ENCODE measurements at regions not wholly inside any gene's neighbourhood (a gene's known extent, or its start where the extent isn't known, plus 50 kb on each side); places are given as distances from the start of the nearest gene placed in this dataset.

DNA sequence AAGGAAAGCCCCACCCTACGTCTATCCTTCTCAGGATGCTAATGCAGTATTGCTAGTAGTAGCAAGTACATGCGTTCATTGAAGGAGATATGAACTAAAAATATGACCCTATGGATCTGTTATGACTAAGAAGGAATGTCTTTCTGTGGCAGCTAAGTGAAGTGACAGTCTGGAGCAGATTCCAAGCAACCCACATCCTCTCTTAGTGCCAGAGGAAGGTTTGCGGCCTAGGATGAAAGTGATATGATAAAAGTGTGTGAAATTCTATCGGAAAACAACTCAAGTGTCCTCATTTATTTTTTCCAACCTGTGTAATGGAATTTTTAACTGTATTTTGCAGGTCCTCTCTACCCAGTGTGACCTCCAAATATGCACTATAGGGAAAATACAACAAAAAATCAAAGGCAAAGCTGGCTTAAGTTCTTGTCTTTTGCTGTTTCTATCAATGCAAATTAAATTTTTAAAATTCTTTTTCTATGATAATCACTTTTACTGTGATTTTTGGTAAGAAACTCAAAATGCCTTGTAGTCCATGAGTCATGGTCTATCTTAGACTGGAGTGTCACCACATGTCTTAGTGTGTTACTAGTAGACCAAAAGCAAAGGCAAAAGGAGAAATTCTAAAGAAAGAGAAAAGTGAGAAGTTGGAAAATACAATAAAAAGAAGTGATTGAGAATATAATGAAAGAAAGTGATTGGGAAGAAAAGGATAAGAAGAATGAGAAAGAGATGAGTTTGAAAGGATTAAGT lies 161.2 kb upstream of the TMCO5A start:
- FAIRE-seq (no peak), DNase-seq (ENCODE audit: insufficient read length, low spot score) (no peak)

DNA sequence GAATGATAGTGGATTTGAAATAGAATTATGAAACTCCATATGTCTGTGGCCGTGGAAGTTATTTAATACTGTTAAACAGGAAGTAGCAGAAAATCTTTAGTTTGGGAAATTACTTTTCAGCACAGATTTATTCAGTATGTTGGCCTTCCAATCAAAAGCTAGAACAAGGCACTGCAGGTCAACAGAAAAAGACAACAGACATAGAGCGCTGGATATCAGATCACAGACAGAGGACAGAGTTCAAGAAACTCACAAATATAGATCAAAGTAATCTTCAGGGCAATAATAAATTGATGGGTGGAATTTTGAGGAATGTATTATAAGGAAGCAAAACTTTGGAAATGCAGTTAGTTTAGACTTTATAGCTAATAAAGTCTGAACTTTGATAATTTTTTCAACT lies 159.5 kb upstream of the TMCO5A start:
- FAIRE-seq (no peak), DNase-seq (ENCODE audit: insufficient read length, low spot score) (no peak)

DNA sequence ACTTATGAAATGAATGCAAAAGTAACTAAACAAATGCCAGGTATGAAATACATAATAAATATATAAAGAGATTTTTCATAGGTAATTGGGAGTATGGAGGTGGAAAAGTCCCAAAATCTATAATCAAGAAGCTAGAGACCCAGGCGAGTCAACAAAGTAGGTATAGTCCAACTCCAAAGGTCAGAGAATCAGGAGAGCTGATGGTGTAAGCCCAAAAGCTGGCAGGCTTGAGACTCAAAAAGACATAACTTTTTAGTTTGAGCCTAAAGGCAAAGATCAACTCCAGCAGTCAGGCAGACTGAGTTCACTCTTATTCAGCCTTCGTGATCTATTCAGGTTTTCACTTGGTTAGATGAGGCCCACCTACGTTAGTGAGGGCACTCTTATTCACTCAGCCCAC lies 157.4 kb upstream of the TMCO5A start:
- FAIRE-seq, result no peak
- no peak for DNase-seq (ENCODE audit: insufficient read length, low spot score)

DNA sequence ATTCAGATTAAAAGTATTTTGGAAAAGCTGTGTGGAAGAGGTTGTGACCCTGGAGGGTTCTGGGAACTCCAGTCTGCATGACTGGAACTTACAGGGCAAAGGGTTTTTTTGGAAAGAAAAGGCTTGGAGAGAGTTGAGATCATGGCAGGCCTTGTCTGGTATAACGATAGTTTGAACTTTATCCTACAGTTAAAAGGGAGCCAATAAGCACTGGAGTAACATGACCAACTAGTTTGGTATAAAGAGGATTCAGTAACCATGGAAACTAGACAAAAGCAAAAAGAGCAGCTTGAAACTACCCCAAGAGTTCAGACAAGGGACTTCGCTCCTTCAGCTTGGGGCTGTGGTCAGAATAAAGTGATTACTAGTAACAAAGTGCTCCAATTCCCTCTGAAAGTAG lies 151.2 kb upstream of the TMCO5A start:
- no peak for DNase-seq (ENCODE audit: insufficient read length, low spot score)
- no peak for FAIRE-seq

DNA sequence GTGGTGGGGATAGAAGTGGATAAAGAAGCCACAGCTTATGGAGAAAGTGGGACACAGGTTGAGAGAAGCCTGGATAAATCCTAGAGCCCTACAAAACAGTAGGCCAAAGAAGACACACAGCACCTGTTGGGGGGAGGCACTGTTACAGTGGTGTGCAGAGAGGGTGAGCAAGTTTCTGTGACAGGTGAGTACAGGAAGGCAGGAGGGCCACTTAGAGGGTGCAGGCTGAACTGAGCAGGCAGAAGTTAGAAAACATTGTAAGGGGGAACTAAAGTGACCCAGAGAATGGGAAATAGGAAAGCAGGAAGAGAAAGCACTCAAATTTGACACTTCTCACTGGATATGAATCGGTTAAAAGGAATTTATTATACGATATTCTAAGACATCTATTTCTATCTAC lies 146.1 kb upstream of the TMCO5A start:
- FAIRE-seq (no peak), DNase-seq (ENCODE audit: insufficient read length, low spot score) (no peak)

DNA sequence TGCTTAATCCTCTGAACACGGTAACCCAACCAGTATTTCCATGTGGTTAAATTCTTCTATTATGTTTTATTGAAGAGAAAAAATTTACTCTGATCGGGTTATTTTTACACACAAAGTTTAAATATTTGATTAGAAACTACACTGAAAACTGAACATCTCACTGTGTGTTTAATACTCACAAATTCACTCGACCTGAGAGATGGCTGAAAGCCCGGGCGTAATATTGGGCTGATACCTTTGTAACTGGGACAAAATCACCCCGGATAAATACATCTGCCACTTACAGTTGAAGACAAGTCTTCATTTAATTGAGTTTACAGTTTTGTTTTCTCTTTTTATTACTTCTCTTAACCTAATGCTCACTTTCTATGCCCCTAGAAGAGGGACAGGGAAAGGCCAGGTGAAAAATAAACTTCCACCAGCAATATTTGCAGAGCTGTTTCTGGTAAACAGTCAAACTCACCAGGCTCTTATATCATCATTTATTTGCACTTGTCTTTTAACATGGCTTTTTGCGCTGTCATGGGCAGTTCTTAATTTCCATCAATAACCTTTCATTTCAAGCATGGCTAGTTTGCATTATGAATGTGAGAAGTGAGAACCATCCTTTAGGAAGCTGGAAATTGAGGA lies 145.6 kb upstream of the TMCO5A start:
- DNase-seq (ENCODE audit: insufficient read length, low spot score) (no peak), FAIRE-seq (no peak)

DNA sequence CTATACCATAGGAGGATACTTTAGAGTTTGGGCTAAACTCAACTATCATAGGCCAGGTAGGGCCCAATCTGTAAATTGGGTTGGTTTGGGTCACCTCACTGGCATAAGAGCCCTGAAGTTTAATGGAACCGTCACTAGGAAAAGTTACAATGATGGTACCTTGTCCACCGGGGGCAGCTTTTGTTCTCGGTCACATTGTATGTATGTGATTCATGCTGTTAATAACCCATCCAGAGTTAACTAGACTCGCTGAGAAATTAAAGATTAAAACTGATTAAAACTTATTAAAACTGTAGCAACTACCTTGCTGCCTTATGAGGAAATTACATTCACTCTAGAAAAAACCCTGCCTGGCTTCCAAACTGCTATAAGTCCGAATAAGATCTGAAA lies 145.0 kb upstream of the TMCO5A start:
- FAIRE-seq (no peak), DNase-seq (ENCODE audit: insufficient read length, low spot score) (no peak)

DNA sequence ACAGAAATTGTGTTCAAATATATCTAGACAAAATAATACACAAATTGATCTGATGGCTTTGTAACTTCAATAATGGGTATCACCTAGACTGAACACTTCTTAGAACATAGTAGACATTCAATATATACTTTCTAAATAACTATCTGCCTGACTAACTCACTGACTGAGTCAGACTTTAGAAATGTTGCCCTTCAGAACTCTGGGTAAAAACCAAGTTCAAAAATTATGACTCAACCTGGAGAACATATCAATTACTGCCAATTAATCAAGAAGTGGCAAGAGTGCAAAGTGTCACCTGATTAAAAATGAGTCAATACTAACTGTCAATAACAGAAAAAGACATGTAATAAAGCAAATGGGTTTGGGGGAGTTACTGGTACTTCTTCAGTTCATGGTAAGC lies 144.6 kb upstream of the TMCO5A start:
- DNase-seq (ENCODE audit: insufficient read length, low spot score) (no peak), FAIRE-seq (no peak)

DNA sequence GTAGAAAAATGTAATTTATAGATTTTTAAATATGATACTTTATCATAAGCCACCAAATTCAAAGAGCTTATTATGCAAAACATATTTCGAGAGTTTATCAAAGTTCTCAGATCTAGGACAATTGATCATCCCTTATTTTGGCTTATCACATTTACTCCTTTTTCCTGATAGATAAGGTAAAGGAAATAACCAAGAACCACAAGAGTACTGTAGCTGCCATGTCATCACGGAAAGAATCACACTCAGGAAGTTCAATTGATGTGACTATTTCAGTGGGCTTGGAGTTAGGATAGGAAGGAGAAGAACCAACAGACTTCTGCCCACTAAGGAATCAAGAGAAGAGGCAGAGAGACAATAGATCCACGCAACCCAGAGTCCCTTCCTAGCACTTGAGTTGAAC lies 142.7 kb upstream of the TMCO5A start:
- FAIRE-seq (no peak), DNase-seq (ENCODE audit: insufficient read length, low spot score) (no peak)

DNA sequence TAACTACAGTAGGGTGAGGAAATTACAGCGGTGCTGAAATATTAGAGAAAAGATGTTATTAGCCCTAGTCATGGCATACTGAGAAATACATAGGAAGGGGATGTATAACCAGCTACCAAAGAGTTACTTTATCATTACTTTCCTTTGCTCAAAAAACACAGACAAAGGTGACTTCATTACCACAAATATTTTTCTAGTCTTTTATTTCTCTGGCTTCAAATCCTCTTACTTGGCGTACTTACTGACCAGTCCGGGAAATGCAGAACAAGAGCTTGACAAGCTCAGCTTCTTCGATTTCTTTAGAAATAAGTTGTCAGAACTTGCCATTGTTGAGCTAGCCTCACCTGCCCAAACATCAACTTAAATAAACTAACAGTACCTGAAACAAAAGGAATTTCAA lies 142.1 kb upstream of the TMCO5A start:
- FAIRE-seq, result no peak
- DNase-seq (ENCODE audit: insufficient read length, low spot score), result no peak

DNA sequence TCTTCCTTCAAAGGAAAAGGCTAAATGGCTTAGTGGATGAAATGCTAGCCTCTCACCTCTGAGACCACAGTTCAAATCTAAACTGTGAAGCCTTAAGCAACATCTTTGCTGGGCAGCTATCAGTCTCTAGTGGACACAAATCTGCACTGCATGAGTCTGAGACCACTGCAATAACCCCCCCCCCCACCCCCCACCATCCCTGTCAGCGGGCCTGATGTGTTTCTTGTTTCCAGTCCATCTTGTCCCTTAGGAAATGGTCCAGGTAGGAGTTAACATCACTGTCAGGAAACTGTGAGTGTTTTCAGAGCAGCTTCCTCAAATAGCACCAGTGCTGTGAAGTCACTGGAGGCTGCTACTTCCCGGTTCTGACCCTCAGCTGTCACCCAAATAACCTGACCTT lies 140.6 kb upstream of the TMCO5A start:
- DNase-seq (ENCODE audit: insufficient read length, low spot score) (no peak), FAIRE-seq (no peak)

DNA sequence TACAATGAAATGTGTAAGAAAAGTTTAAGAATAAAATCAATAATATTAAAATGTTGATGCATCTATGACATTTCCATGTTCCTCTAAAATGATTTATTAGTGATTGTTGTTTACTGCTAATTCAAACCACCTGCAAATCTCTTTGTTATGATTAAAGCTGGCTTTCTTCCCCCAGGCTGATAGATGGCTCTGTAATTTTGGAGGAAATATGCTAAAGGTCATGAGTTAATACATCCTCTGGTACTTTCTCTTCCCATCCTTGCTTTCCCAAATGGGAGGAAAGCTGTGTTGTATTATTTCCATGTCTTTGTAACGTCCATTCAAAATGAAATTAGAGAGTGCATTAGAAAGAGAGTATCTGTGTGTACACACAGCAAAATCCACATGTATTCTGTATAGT lies 139.5 kb upstream of the TMCO5A start:
- DNase-seq (ENCODE audit: insufficient read length, low spot score), result no peak
- no peak for FAIRE-seq

DNA sequence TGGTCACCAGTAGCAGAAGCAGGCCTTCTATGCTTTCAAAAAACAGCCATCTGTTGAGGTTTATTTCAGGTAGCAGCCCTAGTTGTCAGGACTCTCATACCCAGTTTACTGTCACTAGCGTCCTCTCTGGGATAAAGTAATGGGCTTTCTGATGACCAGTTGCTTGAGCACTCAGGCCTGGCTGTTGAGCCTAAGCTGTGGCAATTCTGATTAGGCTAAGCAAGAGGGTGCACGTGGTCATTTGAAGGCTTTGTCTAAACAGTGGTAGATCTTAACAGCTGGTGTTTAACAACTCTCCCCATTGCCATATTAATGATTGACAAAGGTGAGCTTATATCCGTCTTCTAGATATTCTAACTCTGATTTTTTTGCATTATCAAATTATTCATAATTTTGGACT lies 132.9 kb upstream of the TMCO5A start:
- DNase-seq (ENCODE audit: insufficient read length, low spot score) (no peak), FAIRE-seq (no peak)

DNA sequence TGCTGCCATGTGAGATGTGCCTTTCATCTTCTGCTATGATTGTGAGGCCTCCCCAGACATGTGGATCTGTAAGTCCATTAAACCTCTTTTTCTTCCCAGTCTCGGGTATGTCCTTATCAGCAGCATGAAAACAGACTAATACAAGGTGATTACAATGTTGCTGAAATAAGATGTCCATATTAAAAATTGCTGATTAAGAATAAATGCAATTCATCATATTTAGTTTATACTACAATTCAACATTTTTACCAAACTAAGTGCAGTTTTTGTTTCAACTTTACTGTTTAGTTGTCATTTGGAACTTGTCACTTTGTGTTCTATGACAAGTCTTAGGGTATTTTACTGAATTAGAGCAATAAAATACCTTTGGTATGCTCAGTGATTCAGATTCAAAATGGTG lies 127.6 kb upstream of the TMCO5A start:
- FAIRE-seq, result no peak
- DNase-seq (ENCODE audit: insufficient read length, low spot score), result no peak

DNA sequence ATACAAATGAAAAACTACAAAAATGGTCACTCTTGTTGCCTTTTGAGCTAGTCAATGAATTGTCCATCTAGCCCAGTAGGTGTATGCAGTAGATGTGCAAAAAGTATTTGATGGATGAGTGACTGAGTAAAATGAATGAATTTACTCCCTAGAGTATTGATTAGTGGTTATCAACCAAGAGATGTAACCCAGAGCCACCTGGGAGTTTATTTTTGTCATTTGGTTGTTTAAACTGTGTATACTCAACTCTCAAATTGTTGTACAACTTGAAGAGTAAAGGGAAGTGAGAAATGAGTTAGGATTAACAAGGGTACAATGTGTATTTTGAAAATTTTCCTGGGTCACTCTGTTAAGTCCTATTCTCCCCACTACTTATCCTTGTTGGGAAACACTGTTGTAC lies 124.1 kb upstream of the TMCO5A start:
- no peak for DNase-seq (ENCODE audit: insufficient read length, low spot score)
- no peak for FAIRE-seq

DNA sequence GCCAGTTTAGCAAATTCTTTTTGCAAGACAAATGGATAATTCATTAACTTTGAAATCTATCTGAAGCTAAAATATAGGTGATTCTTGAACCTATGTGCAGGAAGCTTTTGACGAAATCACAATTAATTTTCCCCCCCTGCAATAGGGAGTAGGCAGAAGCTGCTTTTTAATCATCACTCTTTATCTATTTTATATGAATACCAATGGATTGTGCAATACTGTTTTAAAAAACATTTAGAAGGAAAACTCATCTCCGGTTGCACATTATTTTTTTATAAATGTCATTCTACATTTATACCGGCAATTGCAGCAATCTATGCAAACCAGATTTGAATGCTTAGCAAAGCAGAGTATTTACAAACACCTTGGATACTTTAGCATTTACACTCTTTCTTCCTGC lies 121.1 kb upstream of the TMCO5A start:
- no peak for FAIRE-seq

DNA sequence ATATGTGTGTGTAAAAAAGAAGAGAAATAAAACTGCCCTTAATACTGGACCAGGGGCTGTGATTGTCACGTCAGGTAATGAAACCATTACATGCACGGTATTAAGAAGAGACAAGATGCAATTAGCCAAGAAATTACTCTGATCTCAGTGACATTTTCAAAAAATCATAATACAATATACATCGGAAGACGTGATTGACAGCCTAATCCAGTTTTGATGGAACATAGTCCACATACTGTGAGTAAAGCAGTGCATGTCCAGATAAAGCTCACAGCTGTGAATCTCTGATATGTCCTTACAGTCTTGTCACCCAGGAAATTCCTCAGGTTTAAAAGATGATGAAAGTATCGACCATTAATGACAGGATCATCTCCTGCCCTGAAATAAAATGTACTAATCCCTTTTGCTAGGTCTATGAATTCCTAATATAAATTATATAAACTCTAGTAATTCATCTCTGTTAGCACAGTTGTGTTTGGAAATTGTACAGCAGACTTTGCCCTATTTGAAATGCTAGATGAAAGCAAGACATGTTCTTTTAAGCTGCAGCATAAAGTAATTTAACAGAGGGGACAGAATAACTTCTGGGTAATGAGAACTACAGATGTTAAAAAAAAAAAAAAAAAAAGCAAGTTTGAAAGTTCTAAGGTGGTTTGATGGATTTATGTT lies 119.5 kb upstream of the TMCO5A start:
- FAIRE-seq, result no peak
- DNase-seq (ENCODE audit: insufficient read length, low spot score), result no peak

More for the DNA sequence above, 121.1 kb upstream of the TMCO5A start:
- no peak for DNase-seq (ENCODE audit: insufficient read length, low spot score)

DNA sequence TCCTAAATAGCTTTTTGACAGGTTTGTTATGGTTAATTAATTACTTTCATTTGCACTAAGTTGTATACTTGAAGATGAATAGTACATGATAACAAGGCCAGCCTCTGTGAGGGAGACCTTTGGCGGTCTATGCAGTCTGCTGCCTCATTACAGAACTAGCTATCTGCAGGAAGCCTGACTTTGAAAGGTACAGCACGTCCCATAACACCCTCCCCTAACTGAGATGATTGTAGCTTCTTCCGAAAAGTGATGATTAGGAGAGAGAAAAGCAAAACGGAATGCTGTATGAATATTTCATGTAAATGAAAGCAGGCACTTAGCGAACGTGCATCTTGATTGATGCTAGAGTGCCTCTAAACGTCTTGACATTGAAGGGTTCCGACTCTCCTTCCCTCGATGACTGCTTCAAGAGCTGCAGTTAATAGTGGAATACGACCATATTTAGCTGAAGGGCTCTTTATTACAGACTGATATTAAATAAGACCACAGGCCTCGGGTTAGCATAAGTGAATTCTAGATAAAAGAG lies 116.2 kb upstream of the TMCO5A start:
- FAIRE-seq (no peak), DNase-seq (ENCODE audit: insufficient read length, low spot score) (no peak)

DNA sequence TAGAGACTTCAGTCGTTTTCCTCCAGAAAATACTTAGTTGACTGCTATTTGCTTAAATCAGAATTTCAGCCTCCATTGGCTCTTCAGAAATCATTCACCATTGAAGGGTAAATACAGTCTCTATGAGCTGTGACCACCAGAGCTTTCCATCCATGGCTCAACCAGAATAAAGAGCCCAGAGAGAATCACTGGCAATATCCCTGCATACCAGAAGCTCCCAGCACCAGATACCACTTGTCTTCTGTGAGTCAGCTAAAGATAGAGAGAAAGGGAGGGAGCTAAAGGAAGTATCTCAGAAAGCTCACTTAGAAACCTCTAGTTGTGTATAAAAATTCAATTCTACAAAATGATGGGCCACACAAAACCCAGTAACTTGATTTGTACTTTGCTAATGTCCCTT lies 115.2 kb upstream of the TMCO5A start:
- DNase-seq (ENCODE audit: insufficient read length, low spot score) (no peak), FAIRE-seq (no peak)

DNA sequence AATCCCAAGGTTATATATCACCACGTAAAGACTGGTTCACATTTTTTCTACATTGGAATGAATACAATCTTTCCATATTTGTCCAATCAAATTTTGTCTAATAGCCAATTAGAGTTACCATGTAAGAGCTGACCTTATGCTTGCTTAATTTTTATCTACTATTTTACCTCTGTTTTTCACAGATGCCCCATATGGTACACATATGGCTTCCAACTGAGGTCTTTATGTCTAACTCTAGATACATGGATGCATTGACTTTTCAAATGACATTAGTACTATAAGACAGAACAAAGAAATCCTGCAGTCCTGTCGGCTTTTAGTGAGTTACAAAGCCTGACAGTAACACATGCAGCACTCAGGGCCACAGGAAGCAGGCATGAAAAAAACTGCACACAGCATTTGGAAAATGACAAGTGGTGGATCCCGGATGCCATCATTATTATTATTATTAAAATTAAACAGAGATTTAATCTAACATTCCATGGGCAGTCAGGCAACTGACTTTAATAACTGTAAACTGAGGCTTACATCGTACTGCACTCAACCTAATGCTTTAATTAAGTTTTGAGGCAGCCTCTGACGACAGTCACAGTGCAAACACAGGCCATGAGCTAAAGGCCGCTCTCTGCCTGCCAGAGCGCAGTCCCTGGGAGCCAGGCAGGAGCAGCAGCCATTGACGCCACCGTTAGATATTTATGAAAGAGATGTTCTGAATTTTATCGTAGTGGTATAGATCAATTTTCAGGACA lies 113.9 kb upstream of the TMCO5A start:
- DNase-seq (ENCODE audit: insufficient read length, low spot score), result no peak
- no peak for FAIRE-seq

DNA sequence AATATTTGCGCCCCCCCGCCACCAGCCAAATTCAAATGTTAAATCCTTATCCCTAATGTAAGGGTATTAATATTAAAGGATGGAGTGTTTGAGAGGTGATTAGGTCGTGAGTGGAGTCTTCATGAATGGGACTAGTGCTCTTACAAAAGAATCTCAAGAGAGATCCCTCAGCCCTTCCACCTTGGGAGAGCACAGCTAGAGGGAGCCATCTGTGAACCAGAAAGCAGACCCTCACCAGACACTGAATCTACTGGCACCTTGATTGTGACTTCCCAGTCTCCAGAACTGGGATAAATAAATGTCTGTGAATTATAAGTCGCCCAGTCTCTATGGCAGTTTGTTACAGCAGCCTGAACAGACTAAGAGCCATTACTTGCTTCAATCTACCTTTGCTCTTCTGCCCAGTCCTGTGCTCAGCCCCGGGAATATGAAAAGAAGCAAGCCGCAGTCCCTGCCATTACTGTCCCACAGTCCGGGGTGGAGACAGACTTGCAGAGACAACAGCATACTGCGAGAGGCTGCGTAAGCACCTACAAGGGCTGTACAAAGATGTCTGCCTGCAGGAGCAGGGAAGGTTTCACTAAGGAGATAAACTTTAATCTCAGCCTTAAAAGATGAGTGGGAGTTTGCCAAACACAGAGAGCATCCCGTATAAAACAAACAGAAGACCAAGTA lies 110.7 kb upstream of the TMCO5A start:
- FAIRE-seq, result no peak
- DNase-seq (ENCODE audit: insufficient read length, low spot score), result no peak
